Lower leg skin (tissue), 4 donors: ENCODE measurements at regions not wholly inside any gene's neighbourhood (a gene's known extent, or its start where the extent isn't known, plus 50 kb on each side); places are given as distances from the start of the nearest gene placed in this dataset.
"Not testable (repeated sequence)": the region's sequence is repeated elsewhere in the genome, so short reads cannot be mapped to it uniquely, and the experiment has no call there.

Source experiments
- DNase-seq, 2 donors: peaks; one replicate each; pipeline ENCODE4 v3.0.0-alpha.2; 2019; ENCODE audit warnings: low spot score in 2 of 2
- H3K4me3 ChIP-seq: fragments of 200-600 bp; sonication (generic); 2 replicates; pipeline ENCODE4 v1.5.1; 2017; ENCODE audit warnings: mild to moderate bottlenecking, low read depth; ENCODE audit not compliant: poor library complexity, severe bottlenecking
- CTCF ChIP-seq, 3 donors: fragments of 450-650 bp; IDR thresholded peaks; one replicate each; pipeline ENCODE4 v1.5.1; 2016; ENCODE audit warnings: antibody characterized with exemption in 3 of 3, mild to moderate bottlenecking in 3 of 3, moderate library complexity in 2 of 3
- POLR2A ChIP-seq, 2 donors: fragments of 450-650 bp; IDR thresholded peaks; one replicate each; pipeline ENCODE4 v1.6.1; 2016 to 2017; ENCODE audit warnings: antibody characterized with exemption in 2 of 2, mild to moderate bottlenecking in 1 of 2, moderate library complexity in 1 of 2
- WGBS, 2 donors: methylation state at CpG; one replicate each; pipeline ENCODE4 v1.1.5; 2018; 5-methylcytosine and 5-hydroxymethylcytosine counted together
- intact Hi-C: fragments of 100-400 bp; cut with DNase I; formaldehyde crosslinking; loops from one replicate; pipeline ENCODE4 v1.15.0; 2023; ENCODE audit warnings: low total_unique reads

GRCh38 chr6:67467341-67467740 is 1167.7 kb upstream of the ADGRB3 start:
- TF ChIP-seq POLR2A (IDR thresholded peaks at IDR 0.05) (no peak), CTCF (IDR thresholded peaks at IDR 0.05) (no peak)
- no peak overlapping the region for H3K4me3 ChIP-seq
- DNase-seq: no peak
- 83 to 84% methylated on average over 7 of the region's 7 CpGs for WGBS, 2 donors
- intact Hi-C loops: no loop called here

GRCh38 chr6:67462725-67463124 is 1172.4 kb upstream of the ADGRB3 start:
- DNase-seq, intact Hi-C loops, H3K4me3 ChIP-seq: not testable (repeated sequence)
- WGBS, 2 donors: 92 to 96% methylated on average over 1 of the region's 1 CpG

DNA sequence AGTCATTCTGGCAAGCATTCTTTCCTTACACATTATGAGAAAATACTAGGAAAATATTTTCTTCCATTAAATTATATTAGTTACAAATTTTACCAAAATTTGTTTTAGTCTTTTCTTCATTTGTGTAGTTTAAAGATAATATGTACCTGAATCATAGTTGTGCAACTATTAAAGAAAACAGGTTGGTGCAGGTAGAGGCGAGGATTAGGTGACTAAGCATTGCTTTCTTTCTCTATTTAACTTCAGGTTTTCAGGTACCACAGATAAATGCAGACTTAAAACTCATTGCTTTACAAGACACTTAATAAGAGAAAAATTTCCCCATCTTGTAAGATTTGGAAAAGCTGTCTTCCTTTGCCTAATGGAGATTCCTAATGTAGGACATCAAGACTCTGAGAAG is 1175.5 kb upstream of the ADGRB3 start:
- 78 to 93% methylated on average over 1 of the region's 1 CpG for WGBS, 2 donors
- no peak overlapping the region for H3K4me3 ChIP-seq
- DNase-seq: no peak
- TF ChIP-seq POLR2A (IDR thresholded peaks at IDR 0.05) (no peak), CTCF (IDR thresholded peaks at IDR 0.05) (no peak)
- intact Hi-C loops: no loop called here

- intact Hi-C loops: no loop called here
- WGBS, 2 donors: 88 to 92% methylated on average over 4 of the region's 4 CpGs
Observed at GRCh38 chr6:67458265-67458664, 1176.8 kb upstream of the ADGRB3 start.

GRCh38 chr6:67451874-67452273 is 1183.2 kb upstream of the ADGRB3 start:
- TF ChIP-seq CTCF (IDR thresholded peaks at IDR 0.05): no peak
- TF ChIP-seq POLR2A (IDR thresholded peaks at IDR 0.05): no peak
- intact Hi-C loops: no loop called here
- WGBS, 2 donors: 77 to 81% methylated on average over 1 of the region's 1 CpG
- no peak overlapping the region for H3K4me3 ChIP-seq
- no peak for DNase-seq

More at GRCh38 chr6:67458265-67458664, 1176.8 kb upstream of the ADGRB3 start:
- no peak overlapping the region for H3K4me3 ChIP-seq
- DNase-seq: no peak
- TF ChIP-seq POLR2A (IDR thresholded peaks at IDR 0.05): no peak
- TF ChIP-seq CTCF (IDR thresholded peaks at IDR 0.05): no peak

GRCh38 chr6:67450641-67451040 is 1184.4 kb upstream of the ADGRB3 start:
- no peak for DNase-seq
- intact Hi-C loops: no loop called here
- 77 to 86% methylated on average over 4 of the region's 4 CpGs for WGBS, 2 donors

More at GRCh38 chr6:67450641-67451040, 1184.4 kb upstream of the ADGRB3 start:
- H3K4me3 ChIP-seq: no peak overlapping the region
- TF ChIP-seq CTCF (IDR thresholded peaks at IDR 0.05): no peak
